HEK293T (cell line): ENCODE measurements at regions not wholly inside any gene's neighbourhood (a gene's known extent, or its start where the extent isn't known, plus 50 kb on each side); places are given as distances from the start of the nearest gene placed in this dataset.

Experiments used
- CTCF ChIA-PET: fragments of 350-600 bp; formaldehyde crosslinking; extraction: SDS; loops from one replicate; lab custom pipeline; 2021; ENCODE audit warnings: antibody characterized with exemption, inconsistent platforms; lab: Yijun Ruan, JAX
- POLR2A ChIA-PET: fragments of 350-600 bp; formaldehyde crosslinking; extraction: SDS; loops from one replicate; lab custom pipeline; 2020; ENCODE audit warnings: antibody characterized with exemption, inconsistent platforms; lab: Yijun Ruan, JAX
- DNase-seq: peaks from one replicate; pipeline ENCODE4 v3.0.0; 2012; ENCODE audit warnings: mixed read lengths; ENCODE audit errors: extremely low spot score
- ARNT ChIP-seq: fragments of 450-650 bp; IDR thresholded peaks from 2 replicates; pipeline ENCODE4 v1.6.1; 2017; ENCODE audit warnings: mild to moderate bottlenecking
- BHLHE40 ChIP-seq: fragments of 450-650 bp; IDR thresholded peaks from 2 replicates; pipeline ENCODE4 v1.6.1; 2016; ENCODE audit warnings: mild to moderate bottlenecking, moderate library complexity, borderline replicate concordance
- CTBP1 ChIP-seq: fragments of 450-650 bp; IDR thresholded peaks from 2 replicates; pipeline ENCODE4 v1.6.1; 2016; ENCODE audit warnings: borderline replicate concordance
- ELF4 ChIP-seq: fragments of 450-650 bp; IDR thresholded peaks from 2 replicates; pipeline ENCODE4 v1.6.1; 2017; ENCODE audit warnings: antibody characterized with exemption
- FOXA1 ChIP-seq: fragments of 450-650 bp; IDR thresholded peaks from 2 replicates; pipeline ENCODE4 v1.6.1; 2016; ENCODE audit warnings: mild to moderate bottlenecking
- FOXK2 ChIP-seq: fragments of 450-650 bp; IDR thresholded peaks from 2 replicates; pipeline ENCODE4 v1.6.1; 2016; ENCODE audit warnings: mild to moderate bottlenecking
- FOXM1 ChIP-seq: fragments of 450-650 bp; IDR thresholded peaks from 2 replicates; pipeline ENCODE4 v1.6.1; 2017; ENCODE audit warnings: mild to moderate bottlenecking, borderline replicate concordance
- HDGF ChIP-seq: fragments of 450-650 bp; IDR thresholded peaks from 2 replicates; pipeline ENCODE4 v1.6.1; 2017; ENCODE audit warnings: antibody characterized with exemption, borderline replicate concordance
- L3MBTL2 ChIP-seq: fragments of 450-650 bp; conservative IDR thresholded peaks from 2 replicates; pipeline ENCODE4 v1.6.1; 2016; ENCODE audit warnings: mild to moderate bottlenecking
- LEF1 ChIP-seq: fragments of 450-650 bp; IDR thresholded peaks from 2 replicates; pipeline ENCODE4 v1.6.1; 2017; ENCODE audit warnings: mild to moderate bottlenecking, borderline replicate concordance
- NFRKB ChIP-seq: fragments of 450-650 bp; IDR thresholded peaks from 2 replicates; pipeline ENCODE4 v1.6.1; 2016; ENCODE audit warnings: mild to moderate bottlenecking, moderate library complexity
- PKNOX1 ChIP-seq: fragments of 450-650 bp; IDR thresholded peaks from 2 replicates; pipeline ENCODE4 v1.6.1; 2016
- SP1 ChIP-seq: fragments of 450-650 bp; IDR thresholded peaks from 2 replicates; pipeline ENCODE4 v1.6.1; 2017
- SUZ12 ChIP-seq: fragments of 450-650 bp; IDR thresholded peaks from 2 replicates; pipeline ENCODE4 v1.6.1; 2016; ENCODE audit warnings: mild to moderate bottlenecking
- TARDBP ChIP-seq: fragments of 450-650 bp; IDR thresholded peaks from 2 replicates; pipeline ENCODE4 v1.6.1; 2016
- ZNF384 ChIP-seq: fragments of 450-650 bp; IDR thresholded peaks from 2 replicates; pipeline ENCODE4 v1.6.1; 2016

GRCh38 chr10:133026171-133026570 is 61.6 kb upstream of the ADGRA1 start:
- ChIA-PET POLR2A (no interaction called here), CTCF (no interaction called here)
- no peak for TF ChIP-seq FOXA1
- DNase-seq: no peak

- DNase-seq: no peak
- ChIA-PET POLR2A (no interaction called here), CTCF (no interaction called here)
- no peak for TF ChIP-seq ZNF384
Measured at GRCh38 chr10:133025558-133026090, 62.1 kb upstream of the ADGRA1 start.

- CTCF ChIA-PET: no interaction called here
- TF ChIP-seq BHLHE40 (no peak), LEF1 (no peak), FOXA1 (no peak), SP1 (no peak), NFRKB (no peak), ELF4 (no peak), FOXM1 (no peak), SUZ12 (no peak), HDGF (no peak), TARDBP (no peak), ARNT (no peak), ZNF384 (no peak), CTBP1 (no peak), L3MBTL2 (no peak), PKNOX1 (no peak), FOXK2 (no peak)
- POLR2A ChIA-PET: no interaction called here
- no peak for DNase-seq
Measured at GRCh38 chr10:133024704-133025557, 62.8 kb upstream of the ADGRA1 start.

GRCh38 chr10:133023216-133023843 is 64.4 kb upstream of the ADGRA1 start:
- no peak for TF ChIP-seq L3MBTL2
- no peak for TF ChIP-seq FOXM1
- TF ChIP-seq FOXA1: no peak
- no peak for TF ChIP-seq PKNOX1
- no peak for TF ChIP-seq CTBP1
- TF ChIP-seq BHLHE40: no peak
- TF ChIP-seq LEF1: no peak
- no peak for TF ChIP-seq ZNF384
- no peak for TF ChIP-seq NFRKB
- TF ChIP-seq ELF4: no peak
- no peak for TF ChIP-seq SP1
- TF ChIP-seq ARNT: no peak
- TF ChIP-seq FOXK2: no peak
- TF ChIP-seq TARDBP: no peak
- no peak for TF ChIP-seq SUZ12
- TF ChIP-seq HDGF: no peak
- POLR2A ChIA-PET: no interaction called here
- CTCF ChIA-PET: no interaction called here
- DNase-seq: no peak

GRCh38 chr10:133022776-133023100 is 65.0 kb upstream of the ADGRA1 start:
- DNase-seq: no peak
- POLR2A ChIA-PET: no interaction called here
- CTCF ChIA-PET: no interaction called here
- TF ChIP-seq PKNOX1: no peak

- ChIA-PET CTCF (no interaction called here), POLR2A (no interaction called here)
- no peak for DNase-seq
- TF ChIP-seq ZNF384 (no peak), NFRKB (no peak), CTBP1 (no peak)
Measured at GRCh38 chr10:133021963-133022775, 65.6 kb upstream of the ADGRA1 start.
